GM19438 (cell line): ENCODE measurements at regions not wholly inside any gene's neighbourhood (a gene's known extent, or its start where the extent isn't known, plus 50 kb on each side); places are given as distances from the start of the nearest gene placed in this dataset.

Source experiments
- ATAC-seq: cut with Tn5 transposase; IDR thresholded peaks from one replicate; pipeline ENCODE4 v1.9.1; 2021; ENCODE audit warnings: low read depth; ENCODE audit not compliant: unreplicated experiment

DNA sequence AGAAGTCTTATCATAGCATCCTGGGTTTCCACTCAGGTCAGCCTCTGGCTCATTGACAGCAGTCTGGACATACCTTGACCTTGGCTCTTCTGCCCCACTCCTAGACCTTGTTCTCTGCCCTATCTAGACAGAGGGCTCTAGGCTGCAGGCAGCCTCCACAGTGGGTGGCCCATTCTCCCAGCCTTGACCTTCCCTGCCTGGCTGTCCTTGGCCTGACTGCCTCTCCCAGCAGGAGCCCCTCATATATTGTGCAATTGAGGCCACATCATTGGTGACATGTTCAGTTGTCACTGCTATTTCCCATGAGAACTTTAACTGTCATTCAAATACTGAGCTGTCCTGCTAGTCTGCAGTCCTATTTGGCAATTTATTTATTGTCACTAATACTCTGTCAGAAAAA lies 503.4 kb downstream of the PLXNA4 start:
- no peak for ATAC-seq

DNA sequence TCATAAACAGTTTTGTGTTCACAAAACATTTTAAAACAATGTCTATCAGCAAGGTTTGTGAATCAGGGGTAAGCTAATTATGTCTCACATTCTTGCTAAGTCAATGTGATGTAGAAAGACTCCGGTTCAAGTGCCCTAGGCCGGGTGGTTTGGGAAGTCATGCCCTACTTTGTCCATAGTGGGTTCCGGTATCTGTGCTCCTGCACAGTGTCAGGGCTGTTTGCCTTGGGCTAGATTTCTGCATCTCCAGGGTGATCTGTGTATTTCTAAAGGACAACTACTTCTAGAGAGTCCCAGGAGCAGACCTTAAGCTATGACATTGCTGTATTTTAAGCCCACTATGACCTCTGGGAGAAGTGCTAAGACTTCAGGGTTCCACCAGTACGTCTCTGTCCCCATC lies 504.1 kb downstream of the PLXNA4 start:
- no peak for ATAC-seq

DNA sequence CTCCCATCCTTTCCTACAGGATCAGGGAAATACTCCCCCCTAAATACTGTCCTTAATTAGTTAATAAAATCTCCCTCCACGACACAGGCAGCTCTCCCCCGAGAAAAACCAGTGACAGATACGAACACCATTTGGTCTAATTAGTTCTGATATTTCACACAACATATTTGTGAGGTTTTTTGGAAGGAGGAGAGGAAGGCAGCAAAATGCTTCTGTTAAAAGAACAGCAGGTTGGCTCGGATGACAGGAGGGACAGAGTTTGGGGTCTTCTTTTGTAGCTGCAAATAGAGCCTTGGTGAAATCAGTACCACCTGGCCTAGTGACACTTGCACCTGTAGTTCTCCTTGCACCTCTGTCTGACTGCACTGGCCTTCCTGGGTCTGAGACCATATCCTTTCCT lies 507.0 kb downstream of the PLXNA4 start:
- ATAC-seq, result no peak

DNA sequence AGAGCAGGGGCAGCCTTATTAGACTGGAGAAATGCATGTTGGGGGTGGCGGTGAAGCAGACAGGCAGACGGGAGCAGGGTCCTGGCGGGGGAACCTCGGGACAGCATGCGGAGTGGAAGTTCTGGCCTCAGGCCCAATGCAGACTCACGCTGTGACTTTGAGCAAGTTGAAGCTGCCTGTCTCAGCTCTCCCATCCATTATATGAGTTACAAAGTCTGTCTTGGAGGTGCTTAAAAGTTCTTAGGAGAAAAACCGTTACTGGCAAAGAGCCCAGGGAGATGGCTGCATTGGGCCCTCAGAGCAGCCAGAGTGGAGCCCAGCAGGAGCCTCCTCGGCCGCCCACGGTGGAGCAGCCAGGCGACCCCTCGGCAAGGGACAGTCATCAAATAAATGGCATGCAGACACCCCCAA lies 509.5 kb downstream of the PLXNA4 start:
- ATAC-seq, result no peak

DNA sequence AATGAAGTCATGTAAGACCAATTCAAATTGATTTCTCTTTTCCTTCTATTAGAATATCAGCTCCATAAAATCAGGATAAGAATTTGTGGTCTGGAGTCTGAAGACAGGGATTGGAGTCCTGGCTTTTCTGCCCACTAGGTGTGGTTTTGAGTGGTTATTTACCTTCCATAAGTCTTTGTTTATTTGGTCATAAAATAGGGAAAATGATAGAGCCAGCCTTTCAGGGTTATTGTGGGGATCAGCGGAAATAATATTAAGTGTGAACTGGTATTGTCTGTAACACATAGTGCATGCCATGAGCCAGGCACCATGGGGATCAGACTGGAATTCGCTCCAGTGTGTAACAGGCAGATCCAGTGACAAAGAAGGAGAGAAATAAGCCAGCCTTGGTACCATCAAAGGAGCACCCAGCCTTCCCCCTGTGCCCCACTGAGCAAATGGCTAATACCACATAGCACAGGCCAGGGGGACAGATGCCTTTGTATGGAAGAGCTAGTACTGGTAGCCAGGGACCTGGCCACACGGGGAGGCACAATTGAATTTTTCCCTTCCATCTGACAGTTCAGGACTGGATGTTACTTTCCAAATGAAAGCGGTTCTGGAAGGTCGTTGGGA lies 509.7 kb upstream of the PODXL start:
- ATAC-seq, result no peak

DNA sequence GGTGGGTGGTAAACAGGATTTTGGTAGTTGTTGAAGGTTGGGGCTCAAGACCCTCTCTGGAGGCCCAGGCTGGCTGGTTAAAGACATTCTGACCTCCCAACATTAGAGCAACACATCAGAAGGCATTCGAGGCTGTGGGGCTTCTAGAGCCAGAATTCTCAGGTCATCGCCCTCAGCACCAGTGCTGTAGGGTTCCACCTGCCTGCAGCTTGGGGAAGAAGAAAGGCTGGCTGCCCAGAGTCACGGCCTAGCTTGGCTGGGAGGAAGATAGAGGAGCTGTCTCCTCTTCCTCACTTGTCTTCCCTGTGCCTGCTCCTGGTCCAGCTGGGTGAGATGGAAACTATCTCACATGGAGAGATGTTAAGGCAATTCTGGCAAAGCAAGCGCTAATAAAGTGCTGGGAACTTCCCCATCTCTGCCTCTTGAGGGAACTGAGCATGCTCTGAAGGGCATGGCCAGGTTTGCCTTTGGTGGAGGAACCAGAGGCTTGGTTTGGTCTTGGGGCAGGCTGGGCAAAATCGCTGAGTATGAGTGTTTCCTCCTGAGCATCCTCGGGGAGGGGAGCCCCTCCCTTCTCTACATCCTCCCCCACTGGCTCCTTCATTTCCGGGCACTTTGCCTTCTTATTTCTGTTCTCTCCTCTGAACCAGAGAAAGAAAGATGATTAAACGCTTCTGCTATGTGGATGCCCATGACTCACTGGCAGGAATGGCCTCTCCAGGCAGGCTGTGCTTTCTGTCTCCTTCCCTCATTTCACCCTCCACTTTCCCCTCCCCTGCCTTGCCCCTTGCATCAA lies 509.0 kb upstream of the PODXL start:
- no peak for ATAC-seq

DNA sequence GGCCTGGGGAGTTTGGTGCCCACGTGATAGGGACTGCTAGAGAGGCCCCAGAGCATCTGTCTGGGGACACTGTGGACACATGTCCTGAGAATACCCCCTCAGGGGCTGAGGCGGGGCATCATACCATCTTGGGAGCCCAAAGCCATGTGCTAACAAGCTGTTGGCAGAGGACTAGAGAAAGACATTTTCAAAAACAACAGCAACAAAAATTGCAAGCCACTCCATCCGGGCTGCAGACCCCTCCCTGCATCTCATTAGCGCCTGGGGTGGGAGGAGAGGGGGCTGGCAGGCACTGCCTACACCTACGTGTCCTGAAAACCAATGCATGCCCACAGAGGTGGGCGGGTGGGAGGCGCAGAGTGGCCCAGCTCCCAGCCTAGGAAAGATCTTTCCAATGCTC lies 507.4 kb upstream of the PODXL start:
- ATAC-seq, result no peak

DNA sequence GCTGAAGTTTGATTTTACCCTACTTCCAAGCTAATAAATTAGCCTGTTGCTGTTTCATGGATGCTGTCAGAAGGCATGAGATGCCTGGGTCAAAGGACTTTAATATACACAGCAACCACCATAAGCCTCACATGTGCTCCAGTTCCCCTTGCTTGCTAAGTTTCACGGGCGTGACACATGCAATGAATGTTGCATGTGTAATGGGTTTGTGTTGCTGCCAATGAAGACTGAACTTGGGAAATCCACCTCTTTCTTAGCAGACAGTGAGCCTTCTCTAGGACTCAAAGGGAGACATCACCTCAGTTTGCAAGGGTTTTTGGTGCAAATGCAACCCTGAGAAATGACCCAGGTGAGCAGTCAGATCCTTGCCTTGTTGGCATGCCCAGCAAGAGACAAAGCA lies 505.5 kb upstream of the PODXL start:
- no peak for ATAC-seq

DNA sequence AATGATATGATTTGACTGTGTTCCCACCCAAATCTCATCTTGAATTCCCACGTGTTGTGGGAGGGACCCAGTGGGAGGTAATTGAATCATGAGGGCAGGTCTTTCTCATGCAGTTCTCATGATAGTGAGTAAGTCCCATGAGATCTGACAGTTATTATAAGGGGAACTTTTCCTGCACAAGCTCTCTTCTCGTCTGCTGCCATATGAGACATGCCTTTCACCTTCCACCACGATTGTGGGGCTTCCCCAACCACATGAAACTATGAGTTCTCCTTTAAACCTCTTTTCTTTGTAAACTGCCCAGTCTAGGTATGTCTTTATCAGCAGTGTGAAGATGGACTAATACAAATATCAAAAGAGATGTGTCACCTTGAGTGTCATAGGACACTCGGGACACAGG lies 502.7 kb upstream of the PODXL start:
- no peak for ATAC-seq

DNA sequence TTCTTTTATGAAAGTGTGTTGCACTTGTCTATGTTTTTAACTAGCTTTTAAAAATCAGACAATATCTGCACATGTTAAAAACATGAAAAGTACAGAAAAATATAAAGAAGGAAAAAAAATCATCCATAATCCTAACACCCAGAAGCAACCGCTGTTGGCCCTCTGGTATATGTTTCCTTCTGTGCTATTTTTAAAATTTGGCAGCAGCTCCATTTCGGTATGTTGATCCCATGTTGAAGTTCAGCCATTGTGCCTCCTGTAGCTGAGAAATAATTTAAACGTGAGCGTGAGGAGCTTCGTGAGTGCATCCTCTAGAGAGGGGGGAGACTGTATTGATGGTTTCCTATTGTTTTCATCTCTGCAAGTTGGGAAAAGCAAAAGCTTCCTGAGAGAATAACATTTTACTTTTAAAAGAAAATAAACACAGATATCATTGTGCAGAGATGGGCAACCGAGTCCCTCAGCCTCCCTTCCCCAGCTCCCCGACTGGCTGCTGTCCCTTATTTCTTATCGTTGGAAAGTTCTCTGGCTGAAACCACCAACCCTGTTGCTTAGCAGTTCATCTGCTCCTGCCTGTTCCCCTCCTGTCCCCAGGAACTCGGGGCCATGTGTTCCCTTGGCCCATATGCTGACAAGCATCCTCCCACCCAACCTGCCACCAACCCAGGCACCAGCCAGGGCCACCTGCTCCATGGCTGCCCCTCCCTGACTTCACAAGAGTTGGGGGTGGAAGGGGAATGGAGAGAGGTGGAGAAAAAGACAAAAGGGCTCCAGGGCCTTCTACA lies 499.1 kb upstream of the PODXL start:
- ATAC-seq, result no peak

DNA sequence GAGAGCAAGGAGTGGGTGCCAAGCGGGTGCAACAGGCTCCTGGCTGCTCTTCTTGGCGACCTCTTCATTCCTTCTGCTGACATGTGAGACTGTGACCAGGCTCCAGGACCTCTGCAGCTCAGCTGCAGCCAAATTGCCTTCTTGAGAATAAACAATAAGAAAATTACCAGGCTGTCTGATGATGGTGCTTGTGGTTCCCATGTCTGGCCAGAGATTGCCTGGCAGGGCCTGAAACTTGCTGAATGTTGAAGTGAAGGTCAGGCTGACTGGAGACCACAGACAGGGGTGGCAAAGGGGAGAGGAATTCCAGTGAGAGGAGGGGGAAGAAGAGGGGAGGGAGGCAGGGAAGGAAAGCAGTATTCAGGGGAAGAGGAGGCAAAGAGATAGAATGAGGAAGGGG lies 497.4 kb upstream of the PODXL start:
- no peak for ATAC-seq

DNA sequence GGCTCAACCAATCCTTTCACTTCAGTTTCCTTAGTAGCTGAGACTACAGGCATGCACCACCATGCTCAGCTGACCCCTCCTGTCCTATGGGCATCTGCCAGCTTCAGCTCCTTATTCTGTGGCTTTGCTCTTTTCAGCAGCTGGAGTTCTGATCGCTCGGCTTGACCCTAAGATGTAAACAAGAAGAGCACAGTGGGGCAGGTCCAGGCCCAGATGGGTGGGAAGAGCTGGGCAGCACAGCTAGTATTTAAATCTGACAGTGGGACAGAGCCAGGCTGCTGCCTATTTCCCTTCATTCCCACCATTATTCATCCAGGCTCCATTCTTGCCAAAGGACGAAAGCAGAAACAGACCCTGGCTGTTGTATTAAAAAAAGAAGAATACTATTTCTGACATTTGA lies 494.9 kb upstream of the PODXL start:
- ATAC-seq, result no peak

DNA sequence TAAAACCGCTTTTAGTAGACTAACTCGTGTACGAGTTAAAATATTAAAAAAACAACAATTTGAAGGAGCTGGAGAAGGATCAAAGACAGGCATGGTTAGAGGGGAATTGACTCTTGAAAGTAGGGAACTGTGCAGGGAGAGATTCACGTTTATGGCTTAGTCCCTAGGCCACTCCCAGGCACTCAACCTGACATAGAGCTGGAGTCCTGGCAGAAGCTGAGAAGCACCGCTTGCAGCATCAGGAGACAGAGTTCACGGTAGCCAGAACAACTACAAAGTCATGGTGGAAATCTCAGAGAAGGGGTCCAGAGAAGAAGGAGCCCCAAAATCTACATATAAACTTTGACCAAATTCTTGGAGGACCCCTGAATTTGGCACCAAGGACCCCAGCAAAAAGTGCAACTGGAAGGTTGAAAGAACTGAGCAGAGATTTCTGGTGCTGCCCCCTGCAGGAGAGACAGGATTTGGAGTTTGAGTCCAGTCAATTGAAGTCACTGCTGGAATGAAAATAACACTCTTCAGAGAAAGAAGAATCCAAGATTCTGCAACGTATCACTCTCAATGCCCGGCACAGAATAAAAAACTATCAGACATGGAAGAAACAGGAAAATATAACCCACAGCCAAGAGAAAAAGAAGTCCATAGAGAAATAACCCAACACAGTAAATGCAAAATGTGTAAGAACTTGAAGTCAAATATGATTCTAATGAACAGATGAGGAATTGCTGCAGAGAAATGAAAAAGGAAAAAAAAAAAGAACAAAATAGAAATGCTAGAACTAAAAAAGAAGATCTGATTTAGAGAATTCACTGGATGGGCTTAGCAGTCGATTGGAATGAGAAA lies 493.3 kb upstream of the PODXL start:
- ATAC-seq, result no peak

DNA sequence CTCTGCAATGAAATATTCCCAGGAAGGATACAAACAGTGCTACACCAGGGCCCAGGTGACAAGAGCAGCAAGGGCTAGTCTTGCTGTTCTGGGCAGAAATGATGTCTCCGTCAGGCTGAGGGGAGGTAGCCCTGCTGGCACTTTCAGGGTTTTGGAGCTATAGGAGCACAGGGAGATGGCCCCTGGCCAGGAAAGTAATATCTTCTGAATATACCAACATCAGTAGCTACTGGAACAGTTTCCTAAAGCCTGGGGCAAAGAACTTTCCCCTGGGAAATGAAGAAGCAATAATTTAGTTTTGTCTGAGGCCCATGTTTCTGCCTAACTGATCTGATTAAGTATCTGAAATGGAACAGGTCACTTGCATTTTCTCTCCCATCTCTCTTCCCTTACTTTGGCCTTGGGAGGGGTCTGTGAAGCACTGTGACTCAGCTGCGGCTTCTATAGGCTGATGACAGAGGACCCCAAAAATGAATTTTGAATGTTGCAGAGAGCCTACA lies 489.1 kb upstream of the PODXL start:
- no peak for ATAC-seq

DNA sequence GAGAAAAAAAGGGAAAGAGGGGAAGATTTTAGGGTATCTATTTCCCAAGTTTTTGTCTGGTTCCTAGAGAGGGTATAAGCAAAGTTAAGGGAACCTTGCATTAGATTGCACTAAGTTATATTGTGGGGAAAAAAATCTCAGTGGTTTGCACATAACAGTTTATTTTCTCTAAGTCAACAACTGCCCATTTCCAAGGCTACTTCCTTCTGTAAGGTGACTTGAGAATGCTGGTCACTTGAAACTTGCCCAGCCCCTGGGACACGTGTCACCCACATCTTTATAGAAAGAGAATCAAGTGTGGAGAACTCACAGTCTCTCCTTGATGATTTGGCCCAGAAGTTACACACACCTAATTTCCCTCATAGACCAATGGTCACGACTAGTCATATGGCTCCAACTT lies 488.6 kb upstream of the PODXL start:
- ATAC-seq, result no peak

DNA sequence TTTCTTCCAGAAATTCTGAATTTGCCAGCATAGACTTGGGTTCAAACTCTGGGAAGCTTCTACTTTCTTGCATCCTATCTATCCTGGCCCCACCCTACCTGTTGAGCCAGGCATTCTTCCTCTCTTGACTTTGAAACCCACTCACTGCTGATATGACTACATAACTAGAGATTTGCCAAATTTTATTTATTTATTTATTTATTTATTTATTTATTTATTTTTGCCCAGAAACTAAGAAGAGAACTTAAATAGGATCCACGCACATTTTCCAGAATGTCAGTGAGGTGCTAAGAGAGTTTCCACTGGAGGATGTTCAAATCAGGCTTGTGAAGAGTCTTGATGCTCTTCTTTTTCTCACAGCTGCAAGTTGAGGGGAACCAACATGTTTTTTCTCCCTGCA lies 487.8 kb upstream of the PODXL start:
- ATAC-seq, result no peak

DNA sequence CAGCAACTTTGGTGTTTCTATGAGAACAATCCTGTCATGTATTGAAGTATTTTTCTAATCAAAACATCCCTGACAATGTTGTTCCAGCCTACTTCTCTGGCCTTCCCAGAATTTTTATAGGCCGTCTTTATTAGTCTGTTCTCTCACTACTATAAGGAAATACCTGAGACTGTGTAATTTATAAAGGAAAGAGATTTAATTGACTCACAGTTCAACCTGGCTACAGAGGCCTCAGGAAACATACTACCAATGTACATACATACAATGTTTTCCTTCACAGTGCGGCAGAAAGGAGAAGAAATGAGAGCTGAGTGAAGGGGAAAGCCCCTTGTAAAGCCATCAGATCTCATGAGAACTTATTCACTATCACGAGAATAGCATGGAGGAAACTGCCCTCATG lies 484.7 kb upstream of the PODXL start:
- no peak for ATAC-seq

DNA sequence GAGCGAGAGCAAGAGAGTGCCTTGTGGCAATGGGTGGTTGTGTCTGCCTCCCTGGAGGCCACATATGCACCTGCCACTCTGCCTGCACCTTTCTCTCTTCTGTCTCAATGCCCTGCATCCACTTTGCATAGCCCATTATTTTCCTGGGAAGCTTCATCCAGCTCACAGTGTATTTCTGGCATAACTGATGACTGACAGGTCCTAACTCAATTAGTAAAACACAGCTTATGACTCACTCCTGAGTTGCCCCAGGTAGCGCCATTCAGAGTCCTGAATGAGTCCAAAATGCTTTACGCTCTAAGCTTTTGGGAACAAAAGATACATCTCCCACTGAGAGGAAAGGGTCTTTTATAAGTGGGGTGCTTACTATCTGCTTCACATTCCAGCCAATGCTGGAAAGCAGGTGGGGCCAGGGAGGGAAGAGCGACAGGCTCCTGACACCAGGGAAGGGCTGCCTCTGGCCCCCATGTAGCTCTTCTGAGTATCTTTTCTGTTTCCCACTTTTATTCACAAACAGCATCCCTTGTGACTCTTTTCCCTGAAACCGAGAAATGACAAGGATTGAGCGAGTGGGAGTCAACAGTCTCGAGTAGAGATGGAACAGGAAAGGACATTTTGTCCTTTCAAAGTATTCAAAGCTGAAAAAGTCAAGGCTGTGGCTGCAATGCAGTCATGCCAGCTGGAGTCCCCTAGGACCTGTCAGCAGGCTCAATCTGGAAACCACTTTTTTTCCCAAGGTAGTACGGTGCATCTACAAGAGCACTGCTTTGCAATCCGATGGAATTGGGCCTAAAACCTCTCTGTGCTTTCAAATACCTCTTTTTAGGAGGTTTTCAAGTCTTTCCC lies 479.3 kb upstream of the PODXL start:
- ATAC-seq, result no peak

DNA sequence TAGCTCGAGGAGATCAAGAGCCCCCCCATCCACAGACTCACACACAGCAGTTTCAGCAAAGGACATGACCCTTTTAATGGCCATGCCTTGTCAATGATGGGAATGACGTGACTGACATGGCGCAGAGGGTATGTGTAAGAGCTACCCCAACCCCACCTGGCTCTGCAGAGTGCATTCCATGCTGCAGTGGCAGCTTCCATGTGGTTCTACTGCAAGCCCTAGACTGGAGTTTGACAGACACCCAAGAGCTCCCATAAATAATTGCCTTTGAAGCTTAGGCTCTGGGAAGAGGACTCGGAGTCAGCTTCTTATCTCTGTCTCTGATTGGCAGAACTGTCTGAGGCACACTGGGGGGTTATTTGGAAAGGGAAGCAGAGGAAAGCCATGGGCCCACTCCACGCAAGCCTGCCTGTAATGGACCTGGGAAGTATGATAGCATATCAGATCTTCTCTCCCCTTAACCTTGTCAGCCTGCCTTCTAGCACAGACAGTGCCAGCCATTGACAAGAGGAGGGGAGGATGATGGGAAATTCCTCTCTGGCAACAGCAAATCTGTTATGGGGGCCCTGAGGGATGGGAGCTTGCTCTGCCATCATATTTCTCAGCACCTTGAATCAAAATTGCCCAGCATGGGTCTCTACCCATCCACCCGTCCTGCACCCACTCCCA lies 478.5 kb upstream of the PODXL start:
- no peak for ATAC-seq
